Bone marrow (tissue), 2 donors: ENCODE measurements at regions not wholly inside any gene's neighbourhood (a gene's known extent, or its start where the extent isn't known, plus 50 kb on each side); places are given as distances from the start of the nearest gene placed in this dataset.

Source experiments
- DNase-seq, 2 donors: peaks; one replicate each; lab custom pipeline; 2025; lab: John Stamatoyannopoulos, UW

DNA sequence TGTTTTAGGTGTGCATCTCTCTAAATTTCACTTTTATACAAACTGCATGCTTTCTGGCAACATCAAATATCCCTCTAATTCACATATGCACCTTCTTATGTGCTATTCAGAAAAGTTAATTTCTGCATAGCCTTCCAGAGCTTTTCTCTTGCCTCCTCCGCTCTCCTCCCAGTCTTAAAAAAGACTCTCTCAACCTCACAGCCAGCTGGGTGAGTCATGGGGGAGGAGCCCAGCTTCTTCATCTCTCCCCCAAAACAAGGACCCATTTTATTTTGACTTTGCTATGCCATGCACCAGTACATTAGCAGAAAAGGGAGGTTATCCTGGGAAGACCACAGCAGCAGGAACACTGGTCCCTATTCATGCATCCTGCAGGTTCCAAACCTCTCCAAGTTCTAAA lies 234.4 kb downstream of the KCNA4 start:
- no peak for DNase-seq

DNA sequence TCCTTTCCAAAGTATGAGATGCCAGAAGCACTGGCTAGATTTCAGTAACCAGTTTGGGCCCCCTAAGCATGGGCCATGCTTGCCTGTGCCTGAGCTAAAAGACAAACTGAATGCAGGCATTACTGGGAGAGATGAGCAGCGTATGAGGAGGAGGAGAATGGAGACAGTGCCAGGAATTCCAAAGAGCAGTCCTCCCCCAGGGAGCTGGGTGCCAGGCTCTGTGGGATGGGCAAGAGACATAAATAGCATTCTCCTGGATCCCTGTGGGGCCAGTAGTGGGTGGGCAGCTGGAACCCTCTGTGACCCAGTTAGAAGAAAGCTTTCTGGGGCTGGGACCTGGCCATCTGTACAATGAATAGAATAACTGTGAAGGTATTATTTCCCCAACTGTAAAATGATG lies 235.6 kb downstream of the KCNA4 start:
- DNase-seq, result no peak

DNA sequence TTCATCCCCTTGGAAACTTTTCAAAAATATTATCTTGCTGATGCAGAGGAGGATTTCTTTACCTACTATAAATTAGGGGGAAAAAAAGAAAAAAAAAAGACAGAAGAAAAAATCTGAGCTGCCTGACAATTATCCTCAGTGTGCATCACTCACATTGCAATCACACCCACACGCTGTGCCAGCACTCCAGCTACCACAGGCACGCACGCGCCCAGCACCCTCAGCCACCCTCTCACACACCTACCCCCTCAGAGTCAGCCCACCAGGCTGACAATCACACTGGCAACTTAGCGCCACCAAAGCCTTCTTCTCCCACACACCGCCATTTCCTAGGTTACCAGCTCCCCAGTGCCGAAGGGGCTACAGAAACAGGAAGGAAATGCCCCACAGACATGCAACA lies 236.1 kb downstream of the KCNA4 start:
- DNase-seq, result no peak

DNA sequence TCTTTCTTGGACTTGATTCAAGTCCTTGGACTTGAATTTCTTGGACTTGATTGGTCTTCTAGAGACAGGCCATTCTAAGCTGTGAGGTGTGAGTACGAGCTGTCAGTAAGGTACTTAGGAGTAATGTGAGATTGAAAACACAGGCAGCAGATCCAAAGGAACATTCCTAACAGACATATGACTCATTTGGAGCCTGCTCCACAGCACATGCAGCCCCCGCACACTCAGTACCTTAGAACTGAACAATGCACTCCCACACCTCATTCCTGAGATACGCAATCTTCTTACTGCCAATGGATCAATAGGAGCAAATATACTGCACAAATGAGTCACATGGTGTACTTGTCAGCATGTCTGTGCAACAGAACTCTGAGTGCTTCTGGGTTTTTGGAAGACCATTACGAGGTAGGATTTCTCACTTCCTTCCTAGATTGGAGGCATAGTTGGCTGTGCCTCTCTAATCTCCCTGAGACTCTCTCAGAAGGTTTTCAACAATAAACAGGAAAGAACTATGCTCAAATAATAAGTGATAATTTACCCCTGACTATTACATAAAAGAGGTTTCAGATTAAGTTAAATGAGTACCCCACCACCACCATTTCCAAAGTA lies 243.1 kb downstream of the KCNA4 start:
- DNase-seq, result no peak

DNA sequence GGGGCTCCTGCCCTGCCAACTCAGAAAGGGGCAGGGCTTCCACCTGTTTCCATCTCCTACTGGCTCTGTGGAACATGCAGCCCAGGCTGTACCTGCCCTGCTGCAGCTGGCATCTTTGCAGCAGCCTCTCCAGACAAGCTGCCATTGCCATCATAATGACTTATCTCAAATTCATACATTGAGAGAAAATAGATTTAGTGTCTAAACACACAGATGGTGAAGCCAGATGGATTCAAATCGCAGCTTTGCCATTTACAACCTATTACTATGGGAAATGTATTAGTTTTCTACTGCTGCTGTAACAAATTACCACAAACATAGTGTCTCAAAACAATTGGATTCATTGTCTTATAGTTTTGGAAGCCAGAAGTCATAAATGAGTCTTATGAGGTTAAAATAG lies 260.0 kb downstream of the KCNA4 start:
- no peak for DNase-seq

DNA sequence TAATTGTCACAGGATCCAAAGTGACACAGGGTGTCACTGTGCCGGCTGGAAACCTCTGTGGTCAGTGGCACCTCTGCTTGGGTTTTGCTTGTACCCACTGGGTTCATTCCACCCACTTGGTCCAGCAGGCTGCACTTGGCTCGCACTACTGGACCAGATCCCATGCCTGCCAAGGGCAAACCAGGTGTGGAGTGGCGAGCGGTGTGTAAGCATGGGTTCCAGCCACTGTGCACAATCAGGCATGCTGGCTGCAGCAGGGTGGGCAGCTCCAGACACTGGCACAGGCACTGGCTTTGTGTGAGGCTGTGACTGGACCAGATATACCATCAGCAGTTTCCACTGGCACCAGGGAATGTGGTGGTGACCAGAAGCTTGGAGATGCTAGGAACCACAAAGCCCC lies 261.4 kb downstream of the KCNA4 start:
- no peak for DNase-seq

DNA sequence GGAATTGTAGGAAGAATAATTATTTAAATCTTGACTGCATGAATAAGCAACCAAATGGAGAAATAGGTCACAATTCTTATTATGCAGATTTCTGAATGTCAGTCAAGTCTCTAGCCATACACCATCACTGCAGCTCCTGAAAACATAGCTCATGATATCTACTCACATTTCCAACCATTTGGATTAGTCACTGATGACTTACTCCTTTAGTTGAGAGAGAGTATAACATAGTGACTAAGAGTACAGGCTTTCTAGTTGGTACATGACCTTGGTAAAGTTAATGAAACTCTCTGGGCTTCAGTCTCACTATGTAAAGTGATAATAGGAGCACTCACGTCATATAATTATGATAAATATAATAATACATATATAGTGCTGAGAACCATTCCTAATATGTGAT lies 265.2 kb downstream of the KCNA4 start:
- no peak for DNase-seq

DNA sequence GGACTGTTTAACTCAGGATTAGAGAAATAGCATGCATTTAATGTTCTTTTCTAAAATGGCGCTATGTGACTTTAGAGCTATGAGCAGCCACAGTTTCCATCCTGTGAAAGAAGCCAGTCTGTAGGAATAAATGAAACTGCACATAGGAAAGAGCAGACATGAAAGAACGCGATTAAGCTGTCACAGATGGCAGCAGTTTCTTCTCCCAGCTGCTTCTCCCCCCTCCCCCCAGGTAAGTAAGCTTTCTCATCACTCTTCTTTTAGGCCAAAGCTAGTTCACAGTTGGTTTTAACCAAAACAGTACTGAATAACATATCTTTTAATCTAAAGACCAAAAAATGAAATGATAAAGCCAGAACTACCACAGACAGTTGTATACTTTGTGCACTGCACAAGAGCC lies 266.4 kb downstream of the KCNA4 start:
- DNase-seq, result no peak

DNA sequence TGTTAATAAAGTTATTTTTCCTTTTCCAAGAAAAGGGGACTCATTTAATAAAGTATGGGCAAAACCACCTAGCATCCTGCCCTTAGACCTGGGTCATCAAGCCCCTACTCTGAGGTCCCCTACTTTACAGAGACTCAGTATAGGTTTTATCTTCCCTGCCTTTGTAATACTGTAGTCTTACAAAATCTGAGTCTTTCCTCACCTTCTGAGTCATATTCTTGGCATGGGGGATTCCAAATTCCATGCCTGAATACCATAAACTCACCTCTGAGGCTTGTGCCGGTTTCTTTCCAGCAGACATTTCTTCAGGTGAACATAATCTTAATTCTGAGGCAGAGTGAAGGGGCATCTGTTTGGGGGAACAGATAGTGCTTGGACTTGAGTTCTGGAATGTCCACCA lies 282.5 kb downstream of the KCNA4 start:
- no peak for DNase-seq

DNA sequence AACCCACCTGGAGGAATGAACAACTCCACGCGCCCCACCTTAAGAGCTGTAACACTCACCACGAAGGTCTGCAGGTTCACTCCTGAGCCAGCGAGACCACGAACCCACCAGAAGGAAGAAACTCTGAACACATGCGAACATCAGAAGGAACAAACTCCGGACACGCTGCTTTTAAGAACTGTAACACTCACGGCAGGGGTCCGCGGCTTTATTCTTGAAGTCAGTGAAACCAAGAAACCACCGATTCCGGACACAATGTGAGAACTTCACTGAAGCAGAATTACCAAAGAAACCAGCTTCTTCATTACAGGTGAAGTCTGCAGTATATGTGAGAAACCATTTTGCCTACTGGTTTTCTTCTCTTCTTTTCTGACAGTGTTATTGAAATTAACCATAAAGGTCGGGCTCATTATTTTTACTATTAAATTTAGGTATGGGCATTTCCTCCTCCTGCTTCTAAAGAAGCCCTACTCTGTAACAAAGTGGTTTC lies 303.0 kb downstream of the KCNA4 start:
- no peak for DNase-seq

DNA sequence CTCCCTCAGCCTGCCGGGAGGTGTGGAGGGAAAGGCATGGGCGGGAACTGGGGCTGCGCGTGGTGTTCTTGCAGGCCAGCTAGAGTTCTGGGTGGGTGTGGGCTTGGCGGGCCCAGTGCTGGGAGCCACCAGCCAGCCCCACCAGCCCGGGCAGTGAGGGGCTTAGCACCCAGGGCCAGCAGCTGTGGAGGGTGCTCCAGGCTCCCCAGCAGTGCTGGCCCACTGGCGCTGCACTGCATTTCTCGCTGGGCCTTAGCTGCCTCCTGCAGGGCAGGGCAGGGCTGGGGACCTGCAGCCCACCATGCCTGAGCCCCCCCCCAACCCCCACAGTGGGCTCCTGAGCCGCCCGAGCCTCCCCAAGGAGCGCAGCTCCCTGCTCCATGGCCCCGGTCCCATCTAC lies 304.2 kb downstream of the KCNA4 start:
- no peak for DNase-seq

DNA sequence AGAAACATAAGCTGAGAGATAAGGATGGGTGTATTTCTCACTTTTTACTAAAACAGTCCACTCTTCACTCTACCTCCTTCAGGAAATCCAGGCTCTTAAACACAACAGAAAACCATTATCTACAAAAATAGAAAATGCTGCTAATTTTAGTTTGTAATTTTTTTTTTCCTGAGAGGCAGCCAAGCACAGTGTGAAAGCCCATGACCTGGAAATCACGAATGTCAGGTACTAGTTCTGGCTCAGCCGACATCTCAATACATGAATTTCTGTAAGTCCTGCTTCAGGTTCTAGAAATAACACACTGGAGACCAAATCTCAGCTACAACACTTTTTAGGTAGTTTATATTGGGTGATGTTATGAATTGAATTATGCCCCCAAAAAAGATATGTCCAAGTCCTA lies 308.9 kb downstream of the KCNA4 start:
- DNase-seq, result no peak

DNA sequence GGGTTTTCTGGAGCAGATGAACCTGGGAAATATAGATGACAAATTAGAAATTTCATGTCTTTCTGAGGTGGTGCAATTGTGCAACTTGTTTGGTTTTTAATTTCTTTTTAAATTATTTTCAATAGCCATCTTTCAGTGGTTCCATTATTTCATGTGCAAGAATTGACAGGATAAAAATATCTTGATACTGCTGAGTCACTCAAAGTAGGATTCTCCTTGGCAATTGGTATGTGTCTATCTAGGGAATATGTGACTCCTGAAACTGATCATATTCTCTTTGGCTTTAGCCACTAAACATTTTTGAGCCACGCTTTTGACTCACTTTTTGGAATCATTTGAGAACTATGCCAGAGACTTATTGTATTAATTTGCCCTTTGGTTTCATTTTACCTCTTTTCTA lies 331.5 kb downstream of the KCNA4 start:
- no peak for DNase-seq

DNA sequence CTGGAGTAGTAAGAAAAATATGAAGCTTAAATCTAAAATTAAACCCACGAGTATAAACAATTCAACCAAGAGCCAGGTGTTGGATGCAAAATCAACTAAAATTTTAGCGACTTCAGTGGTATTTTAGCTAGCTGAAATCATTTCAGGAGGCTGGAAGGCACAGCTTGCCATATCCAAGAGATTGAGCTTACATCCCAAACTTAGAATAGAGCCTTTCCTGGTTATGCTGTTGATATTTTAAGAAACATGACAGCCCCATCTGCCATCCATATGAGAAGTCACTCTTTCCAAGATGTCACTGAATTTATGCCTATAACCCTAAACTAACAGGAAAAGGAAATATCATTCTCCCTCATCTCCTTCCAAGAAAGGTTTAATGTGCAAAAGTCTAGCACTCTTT lies 334.0 kb downstream of the KCNA4 start:
- DNase-seq, result no peak

DNA sequence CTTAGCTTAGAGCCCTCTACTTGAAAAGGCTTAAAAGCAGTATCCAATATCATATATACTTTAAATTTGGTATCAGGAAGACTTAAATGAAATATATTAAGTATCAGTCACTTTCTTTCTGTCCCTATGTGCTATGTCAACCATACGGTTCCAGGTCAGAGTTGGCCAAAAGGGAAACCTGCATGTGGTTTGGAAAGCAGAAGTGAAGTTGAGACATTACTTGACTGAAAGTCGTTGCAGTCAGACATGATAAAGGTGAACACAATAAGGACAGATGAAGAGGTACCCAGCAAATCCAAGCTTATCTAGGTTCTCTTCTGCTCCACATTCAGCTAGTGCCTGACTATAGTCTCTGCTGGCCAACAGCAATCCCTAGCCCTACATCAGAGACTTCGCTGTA lies 336.8 kb downstream of the KCNA4 start:
- DNase-seq, result no peak

DNA sequence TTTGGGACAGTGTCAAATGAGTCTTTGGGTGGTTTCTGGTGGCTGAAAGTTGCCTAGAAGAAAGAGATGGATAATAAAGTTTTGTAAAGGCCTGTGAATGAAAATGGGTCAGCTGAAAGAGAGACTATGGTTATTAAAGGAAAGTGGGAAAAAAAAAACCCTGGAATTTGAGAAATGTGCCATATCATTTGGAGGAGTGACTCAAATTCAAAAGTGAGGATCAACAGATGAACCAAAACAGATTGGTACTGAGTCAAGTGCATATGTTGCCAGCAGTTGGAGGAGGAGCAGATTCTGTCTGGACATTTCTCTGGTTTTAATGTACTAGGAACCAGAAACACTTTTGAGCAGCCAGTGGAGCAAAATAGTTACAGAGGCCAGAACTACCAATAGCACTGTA lies 339.8 kb downstream of the KCNA4 start:
- no peak for DNase-seq

DNA sequence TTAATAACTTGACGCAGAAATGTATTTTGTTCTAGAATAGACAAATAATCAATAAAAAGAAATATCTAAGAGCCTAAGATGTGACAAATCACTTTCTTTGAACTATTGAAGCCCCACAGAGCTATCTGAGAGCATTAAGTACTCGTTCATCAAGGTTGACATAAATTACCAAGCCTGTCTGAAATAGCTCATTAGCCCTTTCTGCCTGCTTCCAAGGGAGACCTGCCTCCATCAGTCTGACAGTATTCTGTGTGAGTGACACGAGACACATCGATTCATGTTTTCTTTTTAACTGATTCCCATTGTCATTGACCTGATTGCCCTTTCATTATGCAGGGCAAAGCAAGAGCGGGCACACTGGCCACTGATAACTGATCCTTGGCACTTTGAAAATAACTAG lies 347.5 kb downstream of the KCNA4 start:
- no peak for DNase-seq

DNA sequence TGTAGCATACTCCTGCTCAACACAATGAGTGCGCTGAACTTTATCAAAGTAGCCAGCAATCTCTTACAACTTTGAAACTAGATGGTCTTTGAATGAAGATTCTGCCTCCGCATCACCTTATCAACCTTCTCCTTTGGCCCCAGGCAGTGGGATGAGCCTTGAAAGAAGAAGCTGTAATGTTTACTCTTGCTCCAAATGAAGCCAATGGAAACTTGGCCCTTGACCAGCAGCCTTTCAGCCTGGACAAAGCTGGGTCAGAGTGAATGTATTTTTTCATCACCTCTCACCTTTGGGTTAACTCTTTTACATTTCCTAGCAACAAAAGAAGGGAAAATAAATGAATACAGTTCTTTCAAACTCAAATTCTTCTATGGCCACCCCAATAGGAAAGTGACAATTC lies 359.1 kb downstream of the KCNA4 start:
- no peak for DNase-seq

DNA sequence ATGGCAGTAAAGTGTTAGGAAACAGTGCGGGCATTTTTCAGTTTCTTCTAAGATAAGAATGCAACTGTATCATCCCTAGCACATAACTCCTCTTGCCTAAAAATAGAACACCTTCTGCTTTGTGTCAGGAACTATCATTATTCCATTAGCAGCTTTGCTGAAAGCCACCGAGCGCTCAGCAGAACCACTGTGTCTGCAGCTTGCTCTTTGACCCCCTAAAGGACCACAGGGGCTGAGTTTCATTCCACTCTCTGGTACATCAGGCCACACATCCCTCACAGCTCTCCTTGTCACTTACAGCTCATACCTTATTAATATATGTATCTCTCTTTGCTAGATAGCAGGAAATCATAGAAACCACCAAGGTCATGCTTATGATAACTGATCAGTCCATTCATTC lies 360.2 kb downstream of the KCNA4 start:
- DNase-seq, result no peak

DNA sequence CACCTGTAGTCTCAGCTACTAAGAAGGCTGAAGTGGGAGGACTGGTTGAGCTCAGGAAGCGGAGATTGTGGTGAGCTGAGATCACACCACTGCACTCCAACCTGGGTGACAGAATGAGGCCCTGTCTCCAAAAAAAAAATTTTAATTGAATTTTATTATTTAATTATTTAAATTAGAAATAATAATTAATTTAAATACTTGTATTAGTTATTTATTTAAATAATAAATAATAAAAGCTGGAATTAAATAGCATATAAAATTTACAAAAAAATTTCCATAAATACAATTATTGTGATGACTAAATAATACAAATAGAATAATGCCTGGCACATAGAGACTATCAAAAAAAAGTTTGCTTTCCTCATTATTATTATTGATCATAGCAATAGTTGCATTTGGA lies 371.5 kb downstream of the KCNA4 start:
- no peak for DNase-seq

DNA sequence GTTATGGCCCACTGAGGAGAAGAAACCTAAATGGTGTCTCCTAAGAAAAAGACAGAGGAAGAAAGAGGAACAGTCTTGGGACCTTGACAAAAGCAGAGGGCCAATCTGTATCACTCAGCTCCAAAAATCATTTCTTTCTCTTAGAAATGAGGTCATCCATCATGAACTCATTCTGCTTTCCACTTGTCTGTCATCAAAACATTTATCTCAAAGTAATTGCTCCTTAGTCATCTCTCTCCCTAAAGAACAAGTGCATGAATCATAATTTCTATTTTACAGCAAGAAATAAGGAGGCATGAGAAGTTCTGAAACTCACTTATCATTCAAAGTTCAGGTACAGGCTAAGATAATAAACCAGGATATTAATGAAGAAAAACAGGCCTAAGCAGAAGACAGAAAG lies 375.6 kb downstream of the KCNA4 start:
- no peak for DNase-seq

DNA sequence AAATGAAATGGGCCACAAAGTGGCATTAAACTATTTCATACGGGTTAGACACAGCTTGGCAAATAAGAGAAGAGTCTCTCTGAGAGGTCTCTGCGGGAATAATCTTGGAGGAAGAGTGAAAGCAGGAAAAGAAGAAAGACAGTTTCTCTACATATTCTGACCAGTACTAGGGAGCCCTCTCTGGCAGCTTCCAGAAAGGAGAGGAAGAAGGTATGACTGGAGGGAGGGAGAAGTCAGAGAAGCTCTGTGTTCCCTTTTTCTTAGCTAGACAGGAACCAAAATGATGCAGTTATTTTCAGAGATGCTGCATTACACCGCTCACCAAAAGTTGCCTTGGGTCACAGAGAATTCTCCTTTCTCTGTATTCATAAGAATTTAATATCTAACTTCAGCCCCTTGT lies 382.1 kb downstream of the KCNA4 start:
- DNase-seq, result no peak

DNA sequence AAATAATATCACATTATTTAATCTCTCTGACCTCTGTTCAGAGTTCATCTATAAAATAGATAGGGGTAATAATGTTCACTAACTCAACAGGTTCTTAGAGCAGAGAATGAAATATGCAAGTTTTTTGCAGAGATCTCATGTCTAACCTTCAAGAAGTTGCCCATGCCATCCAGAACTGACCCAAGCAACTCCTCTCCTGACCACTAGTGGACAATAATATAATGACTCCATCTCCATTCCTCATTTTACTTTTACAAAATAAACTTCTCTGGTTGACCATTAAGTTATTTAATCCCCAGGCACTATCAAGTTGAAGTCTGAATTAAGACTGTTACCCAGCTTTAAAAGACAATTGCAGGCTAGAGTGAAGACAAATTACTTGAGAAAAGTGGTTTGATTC lies 382.6 kb downstream of the KCNA4 start:
- DNase-seq, result no peak

DNA sequence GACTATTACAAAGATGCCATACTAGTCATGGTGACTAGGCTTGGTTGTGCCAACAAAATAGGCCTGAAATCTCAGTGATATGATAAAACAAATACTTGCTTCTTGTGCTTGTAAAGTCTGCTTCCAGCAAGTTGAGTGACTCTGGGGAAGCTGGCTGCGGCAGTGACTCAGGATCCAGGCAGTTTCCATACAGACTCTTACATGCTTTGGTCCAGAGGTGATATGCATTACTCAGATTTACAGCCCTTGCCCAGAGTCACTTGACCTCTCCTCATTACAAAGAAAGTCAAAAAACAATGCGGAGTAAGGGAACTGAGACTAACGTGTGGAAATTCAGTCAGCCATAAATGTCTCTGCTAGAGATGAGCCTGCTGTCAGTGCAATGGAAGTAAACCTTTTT lies 387.5 kb downstream of the KCNA4 start:
- DNase-seq, result no peak

DNA sequence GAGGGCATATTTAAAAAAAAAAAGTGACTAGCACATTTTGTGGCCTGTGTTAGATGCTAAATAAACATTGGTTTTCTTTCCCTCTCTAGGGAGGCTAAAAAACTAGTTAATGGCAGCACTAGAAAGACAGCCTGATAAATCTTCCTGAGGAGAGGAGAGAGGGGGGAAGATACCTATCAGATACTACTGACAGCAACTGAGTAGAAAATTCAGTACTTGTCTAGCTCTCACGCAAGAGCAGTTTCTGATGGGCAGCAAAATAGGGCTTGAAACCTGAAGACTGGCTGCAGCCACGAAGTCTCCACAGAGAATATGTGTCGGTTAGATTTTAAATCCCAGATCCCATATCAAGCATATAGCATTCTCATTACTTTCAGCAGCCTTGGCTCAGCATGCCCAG lies 388.2 kb downstream of the KCNA4 start:
- DNase-seq, result no peak
